Subcutaneous abdominal adipose tissue (tissue), 5 donors: ENCODE measurements at regions not wholly inside any gene's neighbourhood (a gene's known extent, or its start where the extent isn't known, plus 50 kb on each side); places are given as distances from the start of the nearest gene placed in this dataset.

Experiments
- H3K27ac ChIP-seq: one replicate; pipeline ENCODE4 v1.7.0; 2013; ENCODE audit warnings: low read depth, mild to moderate bottlenecking, inconsistent platforms, low read length, moderate library complexity
- H3K27me3 ChIP-seq, 5 donors: one replicate each; pipeline ENCODE4 v1.7.0; 2013; ENCODE audit warnings: low read length in 5 of 5, inconsistent platforms in 1 of 5; ENCODE audit not compliant: control insufficient read depth in 5 of 5, insufficient read depth in 4 of 5
- H3K36me3 ChIP-seq, 5 donors: one replicate each; pipeline ENCODE4 v1.7.0; 2013; ENCODE audit warnings: low read length in 5 of 5; ENCODE audit not compliant: control insufficient read depth in 5 of 5, insufficient read depth in 5 of 5
- H3K4me1 ChIP-seq, 5 donors: one replicate each; pipeline ENCODE4 v1.7.0; 2013; ENCODE audit warnings: low read length in 5 of 5, mild to moderate bottlenecking in 3 of 5, moderate library complexity in 1 of 5; ENCODE audit not compliant: control insufficient read depth in 5 of 5, insufficient read depth in 5 of 5
- H3K4me3 ChIP-seq, 5 donors: one replicate each; pipeline ENCODE4 v1.7.0; 2013; ENCODE audit warnings: low read length in 5 of 5, low read depth in 1 of 5
- H3K9ac ChIP-seq, 5 donors: one replicate each; pipeline ENCODE4 v1.7.0; 2013; ENCODE audit warnings: low read length in 5 of 5, mild to moderate bottlenecking in 4 of 5, moderate library complexity in 3 of 5
- H3K9me3 ChIP-seq, 5 donors: one replicate each; pipeline ENCODE4 v1.7.0; 2013; ENCODE audit warnings: low read length in 5 of 5; ENCODE audit not compliant: control insufficient read depth in 5 of 5
- donor health status: healthy.
- donor health status: healthy.
- donor health status: healthy.
- donor health status: healthy.
- donor health status: healthy.

DNA sequence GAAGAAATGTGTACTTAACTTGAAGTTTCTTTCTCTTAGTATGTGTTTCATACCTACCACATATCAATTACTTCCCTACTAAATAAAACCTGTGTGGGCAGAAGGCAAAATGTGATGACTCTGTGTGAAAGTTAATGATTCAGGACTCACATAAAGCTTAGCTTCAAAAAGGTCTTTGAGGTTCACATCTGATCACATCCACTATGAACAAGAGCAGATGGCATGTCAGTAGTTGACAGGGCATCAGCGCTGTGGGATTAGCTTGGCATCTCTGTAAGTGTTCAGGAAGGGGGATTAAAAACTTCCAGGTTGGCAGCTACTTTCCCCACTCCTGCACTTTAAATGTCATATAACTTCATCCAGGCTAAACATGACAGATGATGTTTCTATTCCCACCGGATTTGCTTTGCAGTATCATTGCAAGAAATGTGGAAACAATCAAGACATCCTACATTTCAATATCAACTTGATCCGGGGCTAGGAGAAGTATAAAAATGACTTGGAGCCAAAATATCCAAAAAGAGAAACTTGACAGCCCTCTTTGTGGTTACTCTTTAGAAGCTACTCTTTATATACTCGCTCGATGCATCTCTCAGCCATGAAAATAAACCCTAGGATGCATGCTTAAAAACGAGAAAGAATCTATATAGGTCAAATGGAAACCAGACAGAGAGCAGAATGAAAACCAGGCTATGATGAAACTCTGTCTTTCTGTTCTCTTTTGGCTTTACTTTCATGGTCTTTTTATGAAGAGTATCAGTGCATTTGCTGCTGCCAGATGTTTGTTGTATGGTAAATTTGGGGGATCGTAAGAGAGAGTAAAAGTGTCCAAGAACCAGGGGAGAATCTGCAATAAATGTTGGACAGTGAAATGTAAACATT, 273.1 kb upstream of the ALCAM start:
- Histone ChIP-seq H3K9ac (no peak overlapping the region), H3K9me3 (peaks cover 0 to 3% (median 0%) of the 10 kb centered on the region in 5 donors), H3K27ac (no peak overlapping the region), H3K36me3 (no peaks in the 10 kb centered on the region), H3K4me1 (no peaks in the 10 kb centered on the region), H3K4me3 (no peak overlapping the region), H3K27me3 (no peaks in the 10 kb centered on the region)

DNA sequence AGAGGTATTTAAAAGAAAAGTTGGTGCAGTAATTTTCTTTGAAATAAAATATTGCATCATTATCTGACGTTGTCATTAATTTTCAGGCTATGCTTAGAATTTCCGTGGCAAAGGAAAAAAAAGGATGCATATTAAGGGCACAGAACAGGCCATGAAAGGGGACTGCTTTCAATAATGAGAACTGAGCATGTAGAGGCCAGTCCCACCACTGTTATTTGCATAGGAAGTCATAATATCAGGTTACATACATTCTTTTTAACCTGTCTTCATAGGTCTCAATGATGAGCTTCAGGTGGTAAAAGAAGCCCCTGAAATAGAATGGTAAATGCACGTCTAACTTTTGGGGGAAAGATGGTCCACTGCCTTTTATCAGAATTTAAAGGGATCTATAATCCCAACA, 272.1 kb upstream of the ALCAM start:
- Histone ChIP-seq H3K9me3 (peaks cover 0 to 3% (median 0%) of the 10 kb centered on the region in 5 donors), H3K4me3 (no peak overlapping the region), H3K4me1 (no peaks in the 10 kb centered on the region), H3K36me3 (no peaks in the 10 kb centered on the region), H3K27ac (no peak overlapping the region), H3K27me3 (no peaks in the 10 kb centered on the region), H3K9ac (no peak overlapping the region)

DNA sequence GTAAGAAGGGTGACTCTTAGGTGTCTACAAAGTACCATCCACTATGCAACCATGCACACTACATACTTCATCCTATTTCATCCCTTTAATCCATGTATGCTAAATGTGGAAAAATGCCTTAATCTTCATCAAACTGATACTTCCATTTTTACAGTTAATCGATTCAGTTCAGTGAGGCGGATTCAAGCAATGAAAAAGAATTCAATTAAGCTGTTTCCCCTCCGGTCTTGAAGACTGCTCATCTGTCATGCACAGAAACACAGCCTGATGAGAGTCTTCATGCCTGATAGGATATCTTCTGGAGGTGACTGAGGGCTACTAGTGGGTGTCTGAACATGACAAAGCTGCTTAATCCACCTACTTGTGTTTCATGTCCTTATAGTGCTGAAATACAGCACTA, 270.6 kb upstream of the ALCAM start:
- Histone ChIP-seq H3K36me3 (no peaks in the 10 kb centered on the region), H3K9ac (no peak overlapping the region), H3K9me3 (peaks cover 0 to 3% (median 0%) of the 10 kb centered on the region in 5 donors), H3K27me3 (no peaks in the 10 kb centered on the region), H3K27ac (no peak overlapping the region), H3K4me3 (no peak overlapping the region), H3K4me1 (no peaks in the 10 kb centered on the region)

GRCh38 chr3:105101603-105102002, 265.1 kb upstream of the ALCAM start:
- no peaks in the 10 kb centered on the region for H3K36me3 ChIP-seq
- no peak overlapping the region for H3K9ac ChIP-seq
- H3K4me3 ChIP-seq: no peak overlapping the region
- H3K27me3 ChIP-seq: no peaks in the 10 kb centered on the region
- H3K9me3 ChIP-seq: no peaks in the 10 kb centered on the region
- no peaks in the 10 kb centered on the region for H3K4me1 ChIP-seq
- H3K27ac ChIP-seq: no peak overlapping the region

GRCh38 chr3:105103139-105103538, 263.6 kb upstream of the ALCAM start:
- Histone ChIP-seq H3K27me3 (no peaks in the 10 kb centered on the region), H3K4me1 (no peaks in the 10 kb centered on the region), H3K36me3 (no peaks in the 10 kb centered on the region), H3K9me3 (no peaks in the 10 kb centered on the region), H3K4me3 (no peak overlapping the region), H3K27ac (no peak overlapping the region), H3K9ac (no peak overlapping the region)

- Histone ChIP-seq H3K27ac (no peak overlapping the region), H3K9me3 (peaks cover 0 to 8% (median 4%) of the 10 kb centered on the region in 5 donors), H3K9ac (no peak overlapping the region), H3K4me1 (no peaks in the 10 kb centered on the region), H3K4me3 (no peak overlapping the region), H3K27me3 (no peaks in the 10 kb centered on the region), H3K36me3 (no peaks in the 10 kb centered on the region)
These were observed 257.9 kb upstream of the ALCAM start for GRCh38 chr3:105108823-105109222.

DNA sequence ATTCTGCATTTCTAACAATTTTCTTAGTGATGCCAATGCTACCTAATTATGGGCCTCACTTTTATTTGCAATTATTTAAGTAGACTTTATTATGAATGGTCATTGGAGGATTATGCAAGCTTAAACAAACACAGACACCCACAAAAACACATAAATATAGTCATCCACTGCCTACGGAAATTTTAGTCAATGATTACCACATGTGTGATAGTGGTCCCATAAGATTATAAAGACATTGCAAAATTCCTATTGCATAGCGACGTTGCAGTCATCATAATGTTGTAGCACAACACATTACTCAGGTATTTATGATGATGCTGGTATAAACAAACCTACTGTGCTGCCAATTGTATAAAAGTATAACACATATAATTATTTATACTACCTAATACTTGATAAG, 247.8 kb upstream of the ALCAM start:
- H3K36me3 ChIP-seq: no peaks in the 10 kb centered on the region
- H3K4me3 ChIP-seq: no peak overlapping the region
- H3K9ac ChIP-seq: no peak overlapping the region
- peaks cover 0 to 2% (median 0%) of the 10 kb centered on the region in 5 donors for H3K9me3 ChIP-seq
- no peaks in the 10 kb centered on the region for H3K4me1 ChIP-seq
- H3K27me3 ChIP-seq: no peaks in the 10 kb centered on the region
- no peak overlapping the region for H3K27ac ChIP-seq

- H3K9me3 ChIP-seq: no peaks in the 10 kb centered on the region
- H3K4me1 ChIP-seq: no peaks in the 10 kb centered on the region
- no peaks in the 10 kb centered on the region for H3K36me3 ChIP-seq
- H3K27me3 ChIP-seq: no peaks in the 10 kb centered on the region
- H3K4me3 ChIP-seq: no peak overlapping the region
- no peak overlapping the region for H3K27ac ChIP-seq
- H3K9ac ChIP-seq: no peak overlapping the region
These were observed 246.8 kb upstream of the ALCAM start for GRCh38 chr3:105119801-105120340.

- peaks cover 0 to 15% (median 3%) of the 10 kb centered on the region in 5 donors for H3K9me3 ChIP-seq
- no peak overlapping the region for H3K4me3 ChIP-seq
- H3K27me3 ChIP-seq: no peaks in the 10 kb centered on the region
- no peaks in the 10 kb centered on the region for H3K4me1 ChIP-seq
- no peaks in the 10 kb centered on the region for H3K36me3 ChIP-seq
- H3K27ac ChIP-seq: no peak overlapping the region
- H3K9ac ChIP-seq: no peak overlapping the region
These were observed 235.8 kb upstream of the ALCAM start for GRCh38 chr3:105130911-105131310.

GRCh38 chr3:105137911-105138310, 228.8 kb upstream of the ALCAM start:
- no peak overlapping the region for H3K9ac ChIP-seq
- H3K27me3 ChIP-seq: no peaks in the 10 kb centered on the region
- H3K4me1 ChIP-seq: peaks cover 0 to 3% (median 0%) of the 10 kb centered on the region in 5 donors
- no peaks in the 10 kb centered on the region for H3K36me3 ChIP-seq
- H3K9me3 ChIP-seq: no peaks in the 10 kb centered on the region
- no peak overlapping the region for H3K27ac ChIP-seq
- no peak overlapping the region for H3K4me3 ChIP-seq
